ENCODE measurements at regions not wholly inside any gene's neighbourhood (a gene's known extent, or its start where the extent isn't known, plus 50 kb on each side); places are given as distances from the start of the nearest gene placed in this dataset.

- no peak for TF ChIP-seq CTCF (conservative IDR thresholded peaks at IDR 0.05)
- no peak overlapping the region for H3K27ac ChIP-seq
These were observed 225.9 kb downstream of the BRD1 start for GRCh38 chr22:49601614-49602321.

- no peak for TF ChIP-seq CTCF (conservative IDR thresholded peaks at IDR 0.05)
- H3K27ac ChIP-seq = no peak overlapping the region
These were observed 226.7 kb downstream of the BRD1 start for GRCh38 chr22:49600891-49601431.

- H3K27ac ChIP-seq = no peak overlapping the region
- TF ChIP-seq CTCF (conservative IDR thresholded peaks at IDR 0.05) = no peak
These were observed 227.2 kb downstream of the BRD1 start for GRCh38 chr22:49600468-49600867.

GRCh38 chr22:49599691-49600455, 227.8 kb downstream of the BRD1 start:
- no peak for TF ChIP-seq CTCF (conservative IDR thresholded peaks at IDR 0.05)
- H3K27ac ChIP-seq = no peak overlapping the region

GRCh38 chr22:49599039-49599438, 228.6 kb downstream of the BRD1 start:
- no peak overlapping the region for H3K27ac ChIP-seq
- no peak for TF ChIP-seq CTCF (conservative IDR thresholded peaks at IDR 0.05)

GRCh38 chr22:49598338-49598737, 229.3 kb downstream of the BRD1 start:
- H3K27ac ChIP-seq = no peak overlapping the region
- no peak for TF ChIP-seq CTCF (conservative IDR thresholded peaks at IDR 0.05)

- TF ChIP-seq CTCF (conservative IDR thresholded peaks at IDR 0.05) = no peak
These were observed 230.1 kb downstream of the BRD1 start for GRCh38 chr22:49597428-49598039.

More at GRCh38 chr22:49597428-49598039, 230.1 kb downstream of the BRD1 start:
- no peak overlapping the region for H3K27ac ChIP-seq

All from VCaP (cell line).